HepG2 (cell line): ENCODE measurements at regions not wholly inside any gene's neighbourhood (a gene's known extent, or its start where the extent isn't known, plus 50 kb on each side); places are given as distances from the start of the nearest gene placed in this dataset.

Experiments used
- IKZF4 ChIP-seq: sonication (generic); formaldehyde crosslinking; IDR thresholded peaks from 2 replicates; pipeline ENCODE4 v1.5.1; 2020; ENCODE audit warnings: borderline replicate concordance, mild to moderate bottlenecking, low read depth, missing genetic modification reagents; ENCODE audit errors: not compliant biosample characterization
- POLR2A ChIP-seq, 2 experiments: IDR thresholded peaks; 2 replicates each; pipeline ENCODE4 v1.6.1; 2011; ENCODE audit warnings: low read depth in 2 of 2, low read length in 2 of 2, mild to moderate bottlenecking in 1 of 2, moderate library complexity in 1 of 2; ENCODE audit not compliant: insufficient read depth in 1 of 2
- POLR2AphosphoS5 ChIP-seq: IDR thresholded peaks from 2 replicates; pipeline ENCODE4 v1.6.1; 2012; ENCODE audit warnings: low read depth, low read length
- REPIN1 ChIP-seq: sonication (generic); formaldehyde crosslinking; IDR thresholded peaks from 2 replicates; pipeline ENCODE4 v1.8.0; 2022; ENCODE audit warnings: missing genetic modification reagents, low read depth, mild to moderate bottlenecking, borderline replicate concordance
- RNF2 ChIP-seq: fragments of 450-650 bp; conservative IDR thresholded peaks from 2 replicates; pipeline ENCODE4 v1.6.1; 2016; ENCODE audit warnings: low read depth
- SIN3A ChIP-seq: IDR thresholded peaks from 2 replicates; pipeline ENCODE4 v1.6.1; 2011; ENCODE audit warnings: low read depth, mild to moderate bottlenecking, control low read depth, low read length, borderline replicate concordance
- SMARCC2 ChIP-seq: fragments of 450-650 bp; IDR thresholded peaks from 2 replicates; pipeline ENCODE4 v1.6.1; 2017; ENCODE audit warnings: antibody characterized with exemption, mild to moderate bottlenecking
- ZNF337 ChIP-seq: sonication (generic); formaldehyde crosslinking; IDR thresholded peaks from 2 replicates; pipeline ENCODE4 v1.5.1; 2020; ENCODE audit warnings: missing genetic modification reagents, low read depth, mild to moderate bottlenecking, borderline replicate concordance
- ZSCAN20 ChIP-seq: sonication (generic); formaldehyde crosslinking; IDR thresholded peaks from 2 replicates; pipeline ENCODE4 v1.4.0; 2020; ENCODE audit warnings: missing genetic modification reagents, mild to moderate bottlenecking, borderline replicate concordance
- TF ChIP-seq, protein P1 (sequence below): IDR thresholded peaks from 2 replicates; pipeline ENCODE4 v1.6.1; 2012; ENCODE audit warnings: inconsistent platforms
- TF ChIP-seq, protein P2 (sequence below), 2 experiments: IDR thresholded peaks; 2 replicates each; pipeline ENCODE4 v1.6.1; 2011 to 2012; ENCODE audit warnings: low read length in 2 of 2, borderline replicate concordance in 1 of 2, low read depth in 1 of 2, mild to moderate bottlenecking in 1 of 2, moderate library complexity in 1 of 2
- TF ChIP-seq, protein P3 (sequence below): IDR thresholded peaks from 2 replicates; pipeline ENCODE4 v1.6.1; 2016; ENCODE audit warnings: control low read depth

GRCh38 chr21:27713154-27714109, 746.5 kb upstream of the ADAMTS5 start:
- TF ChIP-seq IKZF4 (CRISPR knock-in tag) (no peak), RNF2 (no peak), ZNF337 (no peak), SIN3A (no peak), ZSCAN20 (CRISPR knock-in tag) (no peak), POLR2A (IDR thresholded peaks at IDR 0.05; ENCODE audit: insufficient read depth in 1 of 2, low read depth in 2 of 2, low read length in 2 of 2) (no peak), POLR2AphosphoS5 (no peak), REPIN1 (CRISPR knock-in tag) (no peak), SMARCC2 (no peak)
- TF ChIP-seq, protein P1, sequence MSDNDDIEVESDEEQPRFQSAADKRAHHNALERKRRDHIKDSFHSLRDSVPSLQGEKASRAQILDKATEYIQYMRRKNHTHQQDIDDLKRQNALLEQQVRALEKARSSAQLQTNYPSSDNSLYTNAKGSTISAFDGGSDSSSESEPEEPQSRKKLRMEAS: no peak
- TF ChIP-seq, protein P2, sequence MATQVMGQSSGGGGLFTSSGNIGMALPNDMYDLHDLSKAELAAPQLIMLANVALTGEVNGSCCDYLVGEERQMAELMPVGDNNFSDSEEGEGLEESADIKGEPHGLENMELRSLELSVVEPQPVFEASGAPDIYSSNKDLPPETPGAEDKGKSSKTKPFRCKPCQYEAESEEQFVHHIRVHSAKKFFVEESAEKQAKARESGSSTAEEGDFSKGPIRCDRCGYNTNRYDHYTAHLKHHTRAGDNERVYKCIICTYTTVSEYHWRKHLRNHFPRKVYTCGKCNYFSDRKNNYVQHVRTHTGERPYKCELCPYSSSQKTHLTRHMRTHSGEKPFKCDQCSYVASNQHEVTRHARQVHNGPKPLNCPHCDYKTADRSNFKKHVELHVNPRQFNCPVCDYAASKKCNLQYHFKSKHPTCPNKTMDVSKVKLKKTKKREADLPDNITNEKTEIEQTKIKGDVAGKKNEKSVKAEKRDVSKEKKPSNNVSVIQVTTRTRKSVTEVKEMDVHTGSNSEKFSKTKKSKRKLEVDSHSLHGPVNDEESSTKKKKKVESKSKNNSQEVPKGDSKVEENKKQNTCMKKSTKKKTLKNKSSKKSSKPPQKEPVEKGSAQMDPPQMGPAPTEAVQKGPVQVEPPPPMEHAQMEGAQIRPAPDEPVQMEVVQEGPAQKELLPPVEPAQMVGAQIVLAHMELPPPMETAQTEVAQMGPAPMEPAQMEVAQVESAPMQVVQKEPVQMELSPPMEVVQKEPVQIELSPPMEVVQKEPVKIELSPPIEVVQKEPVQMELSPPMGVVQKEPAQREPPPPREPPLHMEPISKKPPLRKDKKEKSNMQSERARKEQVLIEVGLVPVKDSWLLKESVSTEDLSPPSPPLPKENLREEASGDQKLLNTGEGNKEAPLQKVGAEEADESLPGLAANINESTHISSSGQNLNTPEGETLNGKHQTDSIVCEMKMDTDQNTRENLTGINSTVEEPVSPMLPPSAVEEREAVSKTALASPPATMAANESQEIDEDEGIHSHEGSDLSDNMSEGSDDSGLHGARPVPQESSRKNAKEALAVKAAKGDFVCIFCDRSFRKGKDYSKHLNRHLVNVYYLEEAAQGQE (IDR thresholded peaks at IDR 0.05; ENCODE audit: borderline replicate concordance in 1 of 2, low read depth in 1 of 2, low read length in 2 of 2): no peak
- TF ChIP-seq, protein P3, sequence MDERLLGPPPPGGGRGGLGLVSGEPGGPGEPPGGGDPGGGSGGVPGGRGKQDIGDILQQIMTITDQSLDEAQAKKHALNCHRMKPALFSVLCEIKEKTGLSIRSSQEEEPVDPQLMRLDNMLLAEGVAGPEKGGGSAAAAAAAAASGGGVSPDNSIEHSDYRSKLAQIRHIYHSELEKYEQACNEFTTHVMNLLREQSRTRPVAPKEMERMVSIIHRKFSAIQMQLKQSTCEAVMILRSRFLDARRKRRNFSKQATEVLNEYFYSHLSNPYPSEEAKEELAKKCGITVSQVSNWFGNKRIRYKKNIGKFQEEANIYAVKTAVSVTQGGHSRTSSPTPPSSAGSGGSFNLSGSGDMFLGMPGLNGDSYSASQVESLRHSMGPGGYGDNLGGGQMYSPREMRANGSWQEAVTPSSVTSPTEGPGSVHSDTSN (CRISPR knock-in tag): no peak
